WTC11 (cell line): ENCODE measurements at regions not wholly inside any gene's neighbourhood (a gene's known extent, or its start where the extent isn't known, plus 50 kb on each side); places are given as distances from the start of the nearest gene placed in this dataset.

Experiments used
- NFYB ChIP-seq: sonication (generic); formaldehyde crosslinking; conservative IDR thresholded peaks from 2 replicates; pipeline ENCODE4 v1.8.0; 2022; ENCODE audit warnings: low read depth, missing genetic modification reagents
- NR3C1 ChIP-seq: sonication (generic); formaldehyde crosslinking; conservative IDR thresholded peaks from 2 replicates; pipeline ENCODE4 v1.8.1; 2023; ENCODE audit warnings: low read depth, mild to moderate bottlenecking, missing genetic modification reagents
- SP1 ChIP-seq: sonication (generic); formaldehyde crosslinking; conservative IDR thresholded peaks from 2 replicates; pipeline ENCODE4 v1.8.1; 2022; ENCODE audit warnings: missing genetic modification reagents
- TF ChIP-seq, protein P1 (sequence below): fragments of 200-600 bp; IDR thresholded peaks from 2 replicates; pipeline ENCODE4 v1.8.0; 2022; ENCODE audit warnings: antibody characterized with exemption
- TF ChIP-seq, protein P2 (sequence below): sonication (generic); formaldehyde crosslinking; IDR thresholded peaks from 2 replicates; pipeline ENCODE4 v1.8.0; 2022; ENCODE audit warnings: mild to moderate bottlenecking, missing genetic modification reagents

DNA sequence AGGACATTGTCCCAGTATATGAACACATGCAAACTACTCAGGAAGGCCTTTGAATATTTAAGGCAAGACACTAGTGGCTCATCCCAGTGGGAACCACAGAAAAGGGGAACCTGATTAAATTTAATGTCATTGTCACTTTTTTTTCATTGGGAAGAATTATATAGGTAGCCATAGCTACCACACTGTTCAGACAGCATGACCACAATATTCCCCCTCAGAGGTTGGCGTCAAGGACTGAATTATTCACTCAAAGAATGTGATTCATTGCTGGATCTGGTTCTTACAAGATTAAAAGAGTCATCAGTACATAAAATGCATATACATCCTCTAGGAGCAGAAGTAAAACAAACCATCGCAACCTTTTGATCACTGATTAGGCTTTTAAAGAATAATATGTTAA is 92.0 kb upstream of the SMARCAD1 start:
- no peak for TF ChIP-seq NR3C1
- TF ChIP-seq, protein P1, sequence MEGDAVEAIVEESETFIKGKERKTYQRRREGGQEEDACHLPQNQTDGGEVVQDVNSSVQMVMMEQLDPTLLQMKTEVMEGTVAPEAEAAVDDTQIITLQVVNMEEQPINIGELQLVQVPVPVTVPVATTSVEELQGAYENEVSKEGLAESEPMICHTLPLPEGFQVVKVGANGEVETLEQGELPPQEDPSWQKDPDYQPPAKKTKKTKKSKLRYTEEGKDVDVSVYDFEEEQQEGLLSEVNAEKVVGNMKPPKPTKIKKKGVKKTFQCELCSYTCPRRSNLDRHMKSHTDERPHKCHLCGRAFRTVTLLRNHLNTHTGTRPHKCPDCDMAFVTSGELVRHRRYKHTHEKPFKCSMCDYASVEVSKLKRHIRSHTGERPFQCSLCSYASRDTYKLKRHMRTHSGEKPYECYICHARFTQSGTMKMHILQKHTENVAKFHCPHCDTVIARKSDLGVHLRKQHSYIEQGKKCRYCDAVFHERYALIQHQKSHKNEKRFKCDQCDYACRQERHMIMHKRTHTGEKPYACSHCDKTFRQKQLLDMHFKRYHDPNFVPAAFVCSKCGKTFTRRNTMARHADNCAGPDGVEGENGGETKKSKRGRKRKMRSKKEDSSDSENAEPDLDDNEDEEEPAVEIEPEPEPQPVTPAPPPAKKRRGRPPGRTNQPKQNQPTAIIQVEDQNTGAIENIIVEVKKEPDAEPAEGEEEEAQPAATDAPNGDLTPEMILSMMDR: no peak
- no peak for TF ChIP-seq SP1 (CRISPR knock-in tag)
- TF ChIP-seq, protein P2, sequence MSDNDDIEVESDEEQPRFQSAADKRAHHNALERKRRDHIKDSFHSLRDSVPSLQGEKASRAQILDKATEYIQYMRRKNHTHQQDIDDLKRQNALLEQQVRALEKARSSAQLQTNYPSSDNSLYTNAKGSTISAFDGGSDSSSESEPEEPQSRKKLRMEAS (CRISPR knock-in tag): no peak
- TF ChIP-seq NFYB (CRISPR knock-in tag): no peak
